ENCODE measurements at regions not wholly inside any gene's neighbourhood (a gene's known extent, or its start where the extent isn't known, plus 50 kb on each side); places are given as distances from the start of the nearest gene placed in this dataset.

GRCh38 chr10:10471758-10472157 lies 545.9 kb upstream of the CELF2 start:
- TF ChIP-seq CTCF (conservative IDR thresholded peaks at IDR 0.05 in 1 of 2, IDR thresholded peaks at IDR 0.05 in 1 of 2; ENCODE audit: extremely low read depth in 1 of 2, insufficient read depth in 1 of 2, low read depth in 1 of 2, low read length in 2 of 2) (no peak), EZH2 (IDR thresholded peaks at IDR 0.05; ENCODE audit: borderline replicate concordance, low read length) (no peak)

All from mammary epithelial cell (primary cell).